Peyer's patch (tissue), 4 donors: ENCODE measurements at regions not wholly inside any gene's neighbourhood (a gene's known extent, or its start where the extent isn't known, plus 50 kb on each side); places are given as distances from the start of the nearest gene placed in this dataset.
"Not testable (repeated sequence)": the region's sequence is repeated elsewhere in the genome, so short reads cannot be mapped to it uniquely, and the experiment has no call there.

Experiments used
- DNase-seq, 3 donors: peaks; one replicate each; pipeline ENCODE4 v3.0.0-alpha.2; 2017 to 2019
- H3K27ac ChIP-seq, 4 donors: fragments of 200-600 bp; sonication (generic); one replicate each; pipeline ENCODE4 v1.5.1; 2016 to 2019
- H3K27me3 ChIP-seq, 2 donors: fragments of 200-600 bp; sonication (generic); one replicate each; pipeline ENCODE4 v1.5.1; 2019
- H3K36me3 ChIP-seq, 3 donors: fragments of 200-600 bp; sonication (generic); one replicate each; pipeline ENCODE4 v1.5.1; 2016 to 2019
- H3K4me1 ChIP-seq, 4 donors: fragments of 200-600 bp; sonication (generic); one replicate each; pipeline ENCODE4 v1.5.1; 2016 to 2019
- H3K4me3 ChIP-seq, 4 donors: fragments of 200-600 bp; sonication (generic); 1 replicate in 3 of 4; 2 replicates in 1 of 4; pipeline ENCODE4 v1.5.1; 2016 to 2019; ENCODE audit warnings: mild to moderate bottlenecking in 1 of 4
- H3K9me3 ChIP-seq, 4 donors: fragments of 200-600 bp; sonication (generic); one replicate each; pipeline ENCODE4 v1.5.1; 2016 to 2019; ENCODE audit warnings: mild to moderate bottlenecking in 1 of 4
- CTCF ChIP-seq, 6 experiments: fragments of 450-650 bp in 4 of 6; fragments of 200-600 bp in 2 of 6; sonication (generic) in 1 of 6; IDR thresholded peaks; one replicate each; pipeline ENCODE4 v1.5.1; 2017 to 2019; ENCODE audit warnings: antibody characterized with exemption in 6 of 6, mild to moderate bottlenecking in 3 of 6, moderate library complexity in 1 of 6
- POLR2A ChIP-seq, 2 donors: fragments of 450-650 bp; IDR thresholded peaks; one replicate each; pipeline ENCODE4 v1.5.1; 2017; ENCODE audit warnings: antibody characterized with exemption in 2 of 2, mild to moderate bottlenecking in 2 of 2, moderate library complexity in 2 of 2

GRCh38 chr14:51460011-51460410 is 191.7 kb upstream of the FRMD6 start:
- DNase-seq = no peak
- no peak overlapping the region for H3K4me3 ChIP-seq
- no peaks in the 10 kb centered on the region for H3K4me1 ChIP-seq
- H3K27me3 ChIP-seq = no peaks in the 10 kb centered on the region
- H3K36me3 ChIP-seq = no peaks in the 10 kb centered on the region
- TF ChIP-seq POLR2A (IDR thresholded peaks at IDR 0.05) = no peak
- TF ChIP-seq CTCF (IDR thresholded peaks at IDR 0.05) = no peak
- no peak overlapping the region for H3K27ac ChIP-seq
- no peaks in the 10 kb centered on the region for H3K9me3 ChIP-seq

GRCh38 chr14:51462182-51462581 is 189.5 kb upstream of the FRMD6 start:
- no peak overlapping the region for H3K4me3 ChIP-seq
- TF ChIP-seq POLR2A (IDR thresholded peaks at IDR 0.05) (no peak), CTCF (IDR thresholded peaks at IDR 0.05) (no peak)
- no peaks in the 10 kb centered on the region for H3K27me3 ChIP-seq
- no peaks in the 10 kb centered on the region for H3K36me3 ChIP-seq
- DNase-seq = no peak
- H3K27ac ChIP-seq = no peak overlapping the region
- H3K4me1 ChIP-seq = no peaks in the 10 kb centered on the region
- H3K9me3 ChIP-seq = no peaks in the 10 kb centered on the region

GRCh38 chr14:51462706-51463105 is 189.0 kb upstream of the FRMD6 start:
- no peak for DNase-seq
- no peaks in the 10 kb centered on the region for H3K4me1 ChIP-seq
- no peak overlapping the region for H3K4me3 ChIP-seq
- H3K27me3 ChIP-seq = no peaks in the 10 kb centered on the region
- H3K27ac ChIP-seq = no peak overlapping the region
- no peaks in the 10 kb centered on the region for H3K36me3 ChIP-seq
- no peak for TF ChIP-seq CTCF (IDR thresholded peaks at IDR 0.05)
- no peak for TF ChIP-seq POLR2A (IDR thresholded peaks at IDR 0.05)
- H3K9me3 ChIP-seq = no peaks in the 10 kb centered on the region

- DNase-seq = no peak
- Histone ChIP-seq H3K4me1 (no peaks in the 10 kb centered on the region), H3K36me3 (no peaks in the 10 kb centered on the region), H3K27me3 (no peaks in the 10 kb centered on the region), H3K9me3 (no peaks in the 10 kb centered on the region), H3K27ac (no peak overlapping the region), H3K4me3 (no peak overlapping the region)
- TF ChIP-seq POLR2A (IDR thresholded peaks at IDR 0.05) (no peak), CTCF (IDR thresholded peaks at IDR 0.05) (no peak)
These were observed 188.2 kb upstream of the FRMD6 start for GRCh38 chr14:51463461-51463860.

- Histone ChIP-seq H3K9me3 (no peaks in the 10 kb centered on the region), H3K4me3 (no peak overlapping the region), H3K36me3 (no peaks in the 10 kb centered on the region), H3K4me1 (no peaks in the 10 kb centered on the region), H3K27me3 (no peaks in the 10 kb centered on the region), H3K27ac (no peak overlapping the region)
- TF ChIP-seq POLR2A (IDR thresholded peaks at IDR 0.05) = no peak
- TF ChIP-seq CTCF (IDR thresholded peaks at IDR 0.05) = no peak
- no peak for DNase-seq
These were observed 187.3 kb upstream of the FRMD6 start for GRCh38 chr14:51464411-51464810.

- H3K27ac ChIP-seq = no peak overlapping the region
- H3K9me3 ChIP-seq = no peaks in the 10 kb centered on the region
- H3K4me1 ChIP-seq = no peaks in the 10 kb centered on the region
- H3K27me3 ChIP-seq = no peaks in the 10 kb centered on the region
- H3K36me3 ChIP-seq = no peaks in the 10 kb centered on the region
- no peak for DNase-seq
- TF ChIP-seq POLR2A (IDR thresholded peaks at IDR 0.05) (no peak), CTCF (IDR thresholded peaks at IDR 0.05) (no peak)
- no peak overlapping the region for H3K4me3 ChIP-seq
These were observed 186.2 kb upstream of the FRMD6 start for GRCh38 chr14:51465486-51465885.

GRCh38 chr14:51467392-51467791 is 184.3 kb upstream of the FRMD6 start:
- not testable (repeated sequence) for DNase-seq

More at GRCh38 chr14:51467392-51467791, 184.3 kb upstream of the FRMD6 start:
- not testable (repeated sequence) for H3K9me3 ChIP-seq, H3K36me3 ChIP-seq, H3K4me3 ChIP-seq, H3K27ac ChIP-seq, H3K27me3 ChIP-seq, H3K4me1 ChIP-seq
